ENCODE measurements at regions not wholly inside any gene's neighbourhood (a gene's known extent, or its start where the extent isn't known, plus 50 kb on each side); places are given as distances from the start of the nearest gene placed in this dataset.

- TF ChIP-seq CTCF (IDR thresholded peaks at IDR 0.05) (no peak), POLR2A (IDR thresholded peaks at IDR 0.05) (no peak)
Observed at GRCh38 chr9:129341171-129341986, 163.3 kb upstream of the IER5L start.
